ENCODE measurements at regions not wholly inside any gene's neighbourhood (a gene's known extent, or its start where the extent isn't known, plus 50 kb on each side); places are given as distances from the start of the nearest gene placed in this dataset.

- POLR2A ChIA-PET (ENCODE audit: unreplicated experiment) = interaction anchor here (0.7 kb wide), 1 partner anchor 61 kb away, joined by 4 read pairs; no protein-coding TSS in a partner anchor
- no peaks in the 10 kb centered on the region for H3K79me2 ChIP-seq (ENCODE audit: low read length)
- no peak overlapping the region for H2AFZ ChIP-seq (ENCODE audit: low read length)
- no peaks in the 10 kb centered on the region for H3K27me3 ChIP-seq (ENCODE audit: low read length)
- H3K27ac ChIP-seq (ENCODE audit: low read length) = no peak overlapping the region
- intact Hi-C loops (cut with micrococcal nuclease) = no loop called here
- H3K4me2 ChIP-seq (ENCODE audit: low read length) = no peak overlapping the region
- CTCF ChIA-PET = no interaction called here
- TF ChIP-seq EZH2 (IDR thresholded peaks at IDR 0.05; ENCODE audit: low read length, unreplicated experiment) (no peak), EZH2phosphoT487 (IDR thresholded peaks at IDR 0.05; ENCODE audit: borderline replicate concordance, low read length) (no peak), CTCF (conservative IDR thresholded peaks at IDR 0.05; ENCODE audit: low read depth, low read length) (no peak)
- H4K20me1 ChIP-seq (ENCODE audit: low read length) = no peaks in the 10 kb centered on the region
- DNase-seq (no peak), ATAC-seq (no peak)
- H3F3A ChIP-seq (ENCODE audit: low read length, unreplicated experiment) = peaks cover 6% of the 10 kb centered on the region
- BruUV-seq (replicated peaks) = no TSS peak
- no peak overlapping the region for H3K9ac ChIP-seq (ENCODE audit: low read length)
- peaks cover 24% of the 10 kb centered on the region for H3K4me1 ChIP-seq (ENCODE audit: insufficient read depth, low read length)
- no peaks in the 10 kb centered on the region for H3K9me3 ChIP-seq (ENCODE audit: low read length)
- H3K4me3 ChIP-seq (ENCODE audit: low read length) = no peak overlapping the region
- no peaks in the 10 kb centered on the region for H3K9me2 ChIP-seq (replicated peaks; ENCODE audit: low read length)
- H3K36me3 ChIP-seq (ENCODE audit: low read depth, low read length) = no peaks in the 10 kb centered on the region
Measured at GRCh38 chr12:127282786-127283565, 984.0 kb upstream of the TMEM132C start.

- no TSS peak for BruUV-seq (replicated peaks)
- intact Hi-C loops (cut with micrococcal nuclease) = loop anchor here (2.0 kb wide), 1 partner anchor 53 kb away; no protein-coding TSS in a partner anchor
- no peak for ATAC-seq
Measured at GRCh38 chr12:127284021-127284420, 982.9 kb upstream of the TMEM132C start.

DNA sequence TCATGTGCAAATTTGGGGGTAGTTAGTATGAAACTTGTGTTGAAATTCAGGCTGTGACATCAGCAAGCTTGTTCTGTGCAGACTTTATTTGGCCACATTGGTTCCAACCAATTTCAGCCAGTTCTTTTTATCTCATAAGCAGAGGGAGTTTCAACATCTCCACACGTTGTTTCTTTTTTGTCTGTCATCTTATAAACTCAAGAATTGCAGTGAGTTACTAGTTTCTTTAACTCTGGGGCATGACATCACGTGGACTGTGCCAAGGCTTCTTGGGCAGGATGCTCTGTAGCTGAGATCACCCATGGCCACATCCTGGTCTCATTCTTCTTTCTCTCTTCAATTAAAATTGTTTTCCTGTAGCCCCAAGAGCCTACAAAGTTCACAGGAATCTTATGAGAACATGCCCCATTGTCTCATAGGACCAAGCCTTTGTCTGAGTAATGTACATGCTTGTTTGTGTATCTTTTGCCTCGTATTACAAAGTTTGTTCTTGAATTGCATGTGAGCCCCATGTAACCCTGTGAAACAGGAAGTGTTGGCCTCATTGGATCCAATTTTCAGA lies 982.0 kb upstream of the TMEM132C start:
- Histone ChIP-seq H3K4me3 (ENCODE audit: low read length) (no peak overlapping the region), H3K4me2 (ENCODE audit: low read length) (no peak overlapping the region; the same call in 1 of the 2 replicates), H2AFZ (ENCODE audit: low read length) (peak overlapping the region; percentile 24; the same call in 1 of the 2 replicates), H4K20me1 (ENCODE audit: low read length) (no peaks in the 10 kb centered on the region), H3K9me3 (ENCODE audit: low read length) (no peaks in the 10 kb centered on the region), H3K27ac (ENCODE audit: low read length) (peak overlapping the region; percentile 90), H3K9me2 (replicated peaks; ENCODE audit: low read length) (no peaks in the 10 kb centered on the region), H3K36me3 (ENCODE audit: low read depth, low read length) (no peaks in the 10 kb centered on the region), H3K4me1 (ENCODE audit: insufficient read depth, low read length) (peaks cover 24% of the 10 kb centered on the region), H3K9ac (ENCODE audit: low read length) (peak overlapping the region; percentile 58), H3K79me2 (ENCODE audit: low read length) (no peaks in the 10 kb centered on the region), H3F3A (ENCODE audit: low read length, unreplicated experiment) (peaks cover 6% of the 10 kb centered on the region), H3K27me3 (ENCODE audit: low read length) (no peaks in the 10 kb centered on the region)
- ATAC-seq (peak; percentile 84), DNase-seq (peak; percentile 91)
- TF ChIP-seq CTCF (conservative IDR thresholded peaks at IDR 0.05; ENCODE audit: low read depth, low read length) = no peak
- TF ChIP-seq EZH2 (IDR thresholded peaks at IDR 0.05; ENCODE audit: low read length, unreplicated experiment) = no peak
- no TSS peak for BruUV-seq (replicated peaks)
- intact Hi-C loops (cut with micrococcal nuclease) = loop anchor here (1.0 to 2.0 kb wide), 2 partner anchors 12 to 54 kb away; no protein-coding TSS in a partner anchor
- CTCF ChIA-PET = no interaction called here
- POLR2A ChIA-PET (ENCODE audit: unreplicated experiment) = interaction anchor here (0.6 kb wide), 1 partner anchor 12 kb away, joined by 4 read pairs; no protein-coding TSS in a partner anchor

More at GRCh38 chr12:127284021-127284420, 982.9 kb upstream of the TMEM132C start:
- no peaks in the 10 kb centered on the region for H3K9me3 ChIP-seq (ENCODE audit: low read length)
- POLR2A ChIA-PET (ENCODE audit: unreplicated experiment) = no interaction called here
- DNase-seq = no peak
- no peaks in the 10 kb centered on the region for H3K79me2 ChIP-seq (ENCODE audit: low read length)
- CTCF ChIA-PET = no interaction called here
- TF ChIP-seq EZH2phosphoT487 (IDR thresholded peaks at IDR 0.05; ENCODE audit: borderline replicate concordance, low read length) = no peak
- peak overlapping the region; percentile 90 for H3K27ac ChIP-seq (ENCODE audit: low read length)
- no peaks in the 10 kb centered on the region for H4K20me1 ChIP-seq (ENCODE audit: low read length)
- H3F3A ChIP-seq (ENCODE audit: low read length, unreplicated experiment) = peaks cover 6% of the 10 kb centered on the region
- H3K9me2 ChIP-seq (replicated peaks; ENCODE audit: low read length) = no peaks in the 10 kb centered on the region
- no peak overlapping the region for H3K4me3 ChIP-seq (ENCODE audit: low read length)
- H3K4me1 ChIP-seq (ENCODE audit: insufficient read depth, low read length) = peaks cover 24% of the 10 kb centered on the region
- no peaks in the 10 kb centered on the region for H3K36me3 ChIP-seq (ENCODE audit: low read depth, low read length)
- H3K27me3 ChIP-seq (ENCODE audit: low read length) = no peaks in the 10 kb centered on the region
- no peak overlapping the region for H2AFZ ChIP-seq (ENCODE audit: low read length)
- H3K4me2 ChIP-seq (ENCODE audit: low read length) = no peak overlapping the region
- H3K9ac ChIP-seq (ENCODE audit: low read length) = peak overlapping the region; percentile 46

All from PC-3 (cell line).